NCI-H510A treated with DMSO at 0.1 percent for 48 hours (cell line): ENCODE measurements at regions not wholly inside any gene's neighbourhood (a gene's known extent, or its start where the extent isn't known, plus 50 kb on each side); places are given as distances from the start of the nearest gene placed in this dataset.
A peak's percentile ranks its signal among the peaks of the same experiment; 100 is the strongest.
"Not testable (repeated sequence)": the region's sequence is repeated elsewhere in the genome, so short reads cannot be mapped to it uniquely, and the experiment has no call there.

Experiments used
- DNase-seq: peaks from one replicate; lab custom pipeline; 2025; lab: John Stamatoyannopoulos, UW

GRCh38 chr2:75432761-75433361 lies 127.9 kb downstream of the EVA1A start:
- no peak for DNase-seq

- DNase-seq: peak; percentile 11
Measured at GRCh38 chr2:75431763-75432162, 129.0 kb downstream of the EVA1A start.

- DNase-seq: no peak
Measured at GRCh38 chr2:75431276-75431675, 129.5 kb downstream of the EVA1A start.

GRCh38 chr2:75430449-75430848 lies 130.3 kb downstream of the EVA1A start:
- DNase-seq: not testable (repeated sequence)

GRCh38 chr2:75428646-75429443 lies 131.9 kb downstream of the EVA1A start:
- no peak for DNase-seq

DNA sequence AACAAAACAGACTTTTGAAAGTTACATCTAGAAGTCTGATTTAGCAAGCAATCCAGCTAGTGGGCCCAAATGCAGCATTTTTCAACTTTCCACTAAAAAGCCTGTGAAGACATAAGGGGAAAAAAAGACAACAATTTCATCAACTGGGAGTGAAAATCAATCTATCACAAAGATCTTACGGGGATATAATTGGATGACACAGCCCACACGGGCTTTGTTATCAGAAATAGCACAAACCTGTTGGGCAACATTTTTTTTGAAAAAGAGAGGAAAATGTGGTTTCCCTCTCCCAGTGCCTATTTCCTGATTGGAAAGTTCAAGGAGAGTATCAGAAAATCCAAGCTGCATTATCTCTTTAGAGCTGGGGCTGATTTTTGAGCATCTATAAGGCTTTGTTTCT lies 132.7 kb downstream of the EVA1A start:
- no peak for DNase-seq

- DNase-seq: no peak
Measured at GRCh38 chr2:75424936-75425619, 135.7 kb downstream of the EVA1A start.

- no peak for DNase-seq
Measured at GRCh38 chr2:75421986-75422385, 138.8 kb downstream of the EVA1A start.

GRCh38 chr2:75416420-75417342 lies 144.1 kb downstream of the EVA1A start:
- DNase-seq: no peak

- no peak for DNase-seq
Measured at GRCh38 chr2:75415731-75416130, 145.0 kb downstream of the EVA1A start.

- no peak for DNase-seq
Measured at GRCh38 chr2:75415111-75415626, 145.6 kb downstream of the EVA1A start.

GRCh38 chr2:75411574-75411973 lies 149.2 kb downstream of the EVA1A start:
- DNase-seq: no peak

GRCh38 chr2:75410702-75411101 lies 150.0 kb downstream of the EVA1A start:
- DNase-seq: no peak

- no peak for DNase-seq
Measured at GRCh38 chr2:75408771-75409170, 152.0 kb downstream of the EVA1A start.

GRCh38 chr2:75407038-75407530 lies 153.7 kb downstream of the EVA1A start:
- no peak for DNase-seq

DNA sequence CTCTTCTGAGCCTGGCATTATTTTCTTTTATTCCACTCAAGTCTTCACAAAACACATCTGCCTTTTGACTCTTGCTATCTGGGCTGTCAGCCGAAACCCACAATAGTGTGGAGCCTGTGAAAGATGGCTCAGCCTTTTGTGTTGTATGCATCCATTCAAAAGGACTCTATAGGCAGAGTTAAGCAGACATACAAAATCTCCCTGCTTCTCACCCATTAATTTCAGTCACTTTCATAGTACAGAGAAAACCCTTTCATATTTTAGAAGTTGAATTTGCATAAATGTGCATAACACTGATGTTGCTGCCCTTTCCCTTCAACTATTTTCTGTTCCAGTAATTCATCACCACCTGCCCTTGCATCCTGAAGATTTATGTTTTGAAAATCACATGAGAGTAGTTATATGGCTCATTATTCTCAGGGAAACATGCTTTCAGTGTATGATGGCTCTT lies 154.6 kb downstream of the EVA1A start:
- DNase-seq: no peak

- no peak for DNase-seq
Measured at GRCh38 chr2:75405000-75405399, 155.7 kb downstream of the EVA1A start.

GRCh38 chr2:75403991-75404428 lies 156.7 kb downstream of the EVA1A start:
- DNase-seq: peak; percentile 64

DNA sequence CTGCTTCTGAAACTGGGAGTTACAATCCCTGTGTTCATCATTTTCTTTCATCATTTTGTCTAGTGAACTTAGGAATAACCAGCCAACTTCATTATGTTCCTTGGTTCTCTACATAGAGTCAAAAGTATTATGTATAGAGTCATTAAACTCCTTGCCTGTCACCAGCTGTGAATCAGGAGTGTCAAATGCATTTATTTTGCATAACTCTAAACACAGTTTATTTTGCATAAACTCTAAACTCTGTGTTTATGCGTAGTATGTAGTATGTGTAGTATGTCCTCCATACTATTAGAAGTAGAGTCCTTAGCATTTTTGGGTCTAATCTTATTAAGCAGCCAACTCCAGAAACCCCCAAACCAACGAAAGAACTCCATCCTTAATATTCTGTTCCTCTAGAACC lies 164.4 kb downstream of the EVA1A start:
- no peak for DNase-seq

- DNase-seq: not testable (repeated sequence)
Measured at GRCh38 chr2:75394764-75395163, 166.0 kb downstream of the EVA1A start.

DNA sequence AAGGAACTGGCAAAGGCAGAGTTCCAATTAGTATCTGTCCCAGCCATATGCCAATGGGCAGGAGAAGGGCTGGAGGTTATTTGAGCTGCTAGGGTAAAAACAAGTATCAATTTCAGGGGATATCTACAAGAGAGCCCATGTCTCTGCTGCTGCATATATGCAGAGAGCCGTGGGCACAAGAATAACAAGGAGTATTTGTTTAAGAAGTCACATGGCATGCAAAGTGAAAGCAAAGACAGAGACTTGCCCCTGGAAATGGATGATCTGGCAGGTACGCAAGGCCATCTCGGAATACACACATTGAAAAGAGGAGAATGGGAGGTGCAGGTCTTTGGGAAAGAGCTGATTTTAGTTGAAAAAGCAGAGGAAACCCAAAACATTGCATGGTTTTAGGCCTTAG lies 170.6 kb downstream of the EVA1A start:
- DNase-seq: peak; percentile 68
